ENCODE measurements at regions not wholly inside any gene's neighbourhood (a gene's known extent, or its start where the extent isn't known, plus 50 kb on each side); places are given as distances from the start of the nearest gene placed in this dataset.
A peak's percentile ranks its signal among the peaks of the same experiment; 100 is the strongest.

GRCh38 chr3:102235679-102236078 lies 199.1 kb upstream of the ZPLD1 start:
- peak; percentile 52 for DNase-seq

GRCh38 chr3:102237181-102237580 lies 197.6 kb upstream of the ZPLD1 start:
- Histone ChIP-seq H3K23ac (ENCODE audit: low read length) (no peak overlapping the region), H4K8ac (ENCODE audit: low read depth, low read length) (no peak overlapping the region), H3K27me3 (ENCODE audit: insufficient read depth, low read length, poor library complexity) (no peaks in the 10 kb centered on the region), H3K4me3 (ENCODE audit: low read length) (no peak overlapping the region), H4K5ac (ENCODE audit: low read length) (no peak overlapping the region), H3K27ac (ENCODE audit: low read depth, low read length) (no peak overlapping the region), H3K4me2 (ENCODE audit: low read length) (no peak overlapping the region), H3K4me1 (ENCODE audit: control insufficient read depth, low read depth, low read length) (peaks cover 5% of the 10 kb centered on the region), H3K56ac (ENCODE audit: low read length) (no peak overlapping the region), H2BK15ac (replicated peaks; ENCODE audit: low read depth) (no peak overlapping the region), H2BK120ac (ENCODE audit: low read depth, low read length) (no peak overlapping the region), H3K79me1 (ENCODE audit: low read length) (no peaks in the 10 kb centered on the region), H3K79me2 (ENCODE audit: control insufficient read depth, insufficient read depth, low read length) (no peaks in the 10 kb centered on the region), H3K18ac (ENCODE audit: low read length) (no peak overlapping the region), H3K4ac (ENCODE audit: low read depth, low read length) (no peak overlapping the region), H3K9ac (ENCODE audit: low read length) (no peak overlapping the region), H2BK5ac (ENCODE audit: low read length) (no peak overlapping the region), H2AK5ac (ENCODE audit: low read length) (no peak overlapping the region), H3K36me3 (ENCODE audit: control insufficient read depth, insufficient read depth, low read length) (no peaks in the 10 kb centered on the region)
- no peak for DNase-seq
- WGBS (ENCODE audit: extremely low coverage, insufficient coverage, low lambda C conversion rate) = no CpG with 5 or more reads among the region's 3 CpGs

More at GRCh38 chr3:102235679-102236078, 199.1 kb upstream of the ZPLD1 start:
- H3K79me1 ChIP-seq (ENCODE audit: low read length) = no peaks in the 10 kb centered on the region
- no peak overlapping the region for H3K4me3 ChIP-seq (ENCODE audit: low read length)
- H3K56ac ChIP-seq (ENCODE audit: low read length) = no peak overlapping the region
- H3K18ac ChIP-seq (ENCODE audit: low read length) = no peak overlapping the region
- H3K9ac ChIP-seq (ENCODE audit: low read length) = no peak overlapping the region
- no peak overlapping the region for H4K8ac ChIP-seq (ENCODE audit: low read depth, low read length)
- H2BK5ac ChIP-seq (ENCODE audit: low read length) = no peak overlapping the region
- H3K36me3 ChIP-seq (ENCODE audit: control insufficient read depth, insufficient read depth, low read length) = no peaks in the 10 kb centered on the region
- H4K5ac ChIP-seq (ENCODE audit: low read length) = no peak overlapping the region
- H3K4me2 ChIP-seq (ENCODE audit: low read length) = no peak overlapping the region
- H2BK15ac ChIP-seq (replicated peaks; ENCODE audit: low read depth) = no peak overlapping the region
- no peak overlapping the region for H3K4ac ChIP-seq (ENCODE audit: low read depth, low read length)
- peaks cover 5% of the 10 kb centered on the region for H3K4me1 ChIP-seq (ENCODE audit: control insufficient read depth, low read depth, low read length)
- no peak overlapping the region for H2AK5ac ChIP-seq (ENCODE audit: low read length)
- WGBS (ENCODE audit: extremely low coverage, insufficient coverage, low lambda C conversion rate) = no CpG with 5 or more reads among the region's 5 CpGs
- H2BK120ac ChIP-seq (ENCODE audit: low read depth, low read length) = no peak overlapping the region
- no peak overlapping the region for H3K23ac ChIP-seq (ENCODE audit: low read length)
- no peaks in the 10 kb centered on the region for H3K79me2 ChIP-seq (ENCODE audit: control insufficient read depth, insufficient read depth, low read length)
- no peak overlapping the region for H3K27ac ChIP-seq (ENCODE audit: low read depth, low read length)
- no peaks in the 10 kb centered on the region for H3K27me3 ChIP-seq (ENCODE audit: insufficient read depth, low read length, poor library complexity)

GRCh38 chr3:102237838-102238237 lies 197.0 kb upstream of the ZPLD1 start:
- Histone ChIP-seq H3K9ac (ENCODE audit: low read length) (no peak overlapping the region), H2BK15ac (replicated peaks; ENCODE audit: low read depth) (no peak overlapping the region), H2BK120ac (ENCODE audit: low read depth, low read length) (no peak overlapping the region), H3K23ac (ENCODE audit: low read length) (no peak overlapping the region), H4K5ac (ENCODE audit: low read length) (no peak overlapping the region), H2AK5ac (ENCODE audit: low read length) (no peak overlapping the region), H3K56ac (ENCODE audit: low read length) (no peak overlapping the region), H3K79me2 (ENCODE audit: control insufficient read depth, insufficient read depth, low read length) (no peaks in the 10 kb centered on the region), H3K27me3 (ENCODE audit: insufficient read depth, low read length, poor library complexity) (no peaks in the 10 kb centered on the region), H3K4me3 (ENCODE audit: low read length) (no peak overlapping the region), H3K4ac (ENCODE audit: low read depth, low read length) (no peak overlapping the region), H3K27ac (ENCODE audit: low read depth, low read length) (no peak overlapping the region), H3K79me1 (ENCODE audit: low read length) (no peaks in the 10 kb centered on the region), H4K8ac (ENCODE audit: low read depth, low read length) (no peak overlapping the region), H2BK5ac (ENCODE audit: low read length) (no peak overlapping the region), H3K36me3 (ENCODE audit: control insufficient read depth, insufficient read depth, low read length) (no peaks in the 10 kb centered on the region), H3K18ac (ENCODE audit: low read length) (no peak overlapping the region), H3K4me2 (ENCODE audit: low read length) (no peak overlapping the region), H3K4me1 (ENCODE audit: control insufficient read depth, low read depth, low read length) (peaks cover 5% of the 10 kb centered on the region)
- no peak for DNase-seq
- no CpG with 5 or more reads among the region's 2 CpGs for WGBS (ENCODE audit: extremely low coverage, insufficient coverage, low lambda C conversion rate)

GRCh38 chr3:102238362-102238761 lies 196.5 kb upstream of the ZPLD1 start:
- Histone ChIP-seq H3K4ac (ENCODE audit: low read depth, low read length) (no peak overlapping the region), H3K79me2 (ENCODE audit: control insufficient read depth, insufficient read depth, low read length) (no peaks in the 10 kb centered on the region), H3K4me1 (ENCODE audit: control insufficient read depth, low read depth, low read length) (peaks cover 5% of the 10 kb centered on the region), H3K27ac (ENCODE audit: low read depth, low read length) (no peak overlapping the region), H3K9ac (ENCODE audit: low read length) (no peak overlapping the region), H3K79me1 (ENCODE audit: low read length) (no peaks in the 10 kb centered on the region), H3K4me3 (ENCODE audit: low read length) (no peak overlapping the region), H3K56ac (ENCODE audit: low read length) (peak overlapping the region; percentile 19), H3K36me3 (ENCODE audit: control insufficient read depth, insufficient read depth, low read length) (no peaks in the 10 kb centered on the region), H3K27me3 (ENCODE audit: insufficient read depth, low read length, poor library complexity) (no peaks in the 10 kb centered on the region), H2BK15ac (replicated peaks; ENCODE audit: low read depth) (no peak overlapping the region), H3K18ac (ENCODE audit: low read length) (no peak overlapping the region), H2BK120ac (ENCODE audit: low read depth, low read length) (no peak overlapping the region), H3K23ac (ENCODE audit: low read length) (no peak overlapping the region), H4K8ac (ENCODE audit: low read depth, low read length) (no peak overlapping the region), H2BK5ac (ENCODE audit: low read length) (no peak overlapping the region), H3K4me2 (ENCODE audit: low read length) (no peak overlapping the region), H2AK5ac (ENCODE audit: low read length) (no peak overlapping the region), H4K5ac (ENCODE audit: low read length) (no peak overlapping the region)
- peak; percentile 36 for DNase-seq

GRCh38 chr3:102240720-102241119 lies 194.1 kb upstream of the ZPLD1 start:
- DNase-seq = no peak
- Histone ChIP-seq H4K8ac (ENCODE audit: low read depth, low read length) (no peak overlapping the region), H3K56ac (ENCODE audit: low read length) (no peak overlapping the region), H3K23ac (ENCODE audit: low read length) (no peak overlapping the region), H3K79me1 (ENCODE audit: low read length) (no peaks in the 10 kb centered on the region), H2BK120ac (ENCODE audit: low read depth, low read length) (no peak overlapping the region), H4K5ac (ENCODE audit: low read length) (no peak overlapping the region), H3K27ac (ENCODE audit: low read depth, low read length) (no peak overlapping the region), H3K4ac (ENCODE audit: low read depth, low read length) (no peak overlapping the region), H2BK5ac (ENCODE audit: low read length) (no peak overlapping the region), H3K18ac (ENCODE audit: low read length) (no peak overlapping the region), H3K4me1 (ENCODE audit: control insufficient read depth, low read depth, low read length) (peaks cover 5% of the 10 kb centered on the region), H3K27me3 (ENCODE audit: insufficient read depth, low read length, poor library complexity) (no peaks in the 10 kb centered on the region), H3K4me3 (ENCODE audit: low read length) (no peak overlapping the region), H2BK15ac (replicated peaks; ENCODE audit: low read depth) (no peak overlapping the region), H3K79me2 (ENCODE audit: control insufficient read depth, insufficient read depth, low read length) (no peaks in the 10 kb centered on the region), H3K4me2 (ENCODE audit: low read length) (no peak overlapping the region), H3K9ac (ENCODE audit: low read length) (no peak overlapping the region), H2AK5ac (ENCODE audit: low read length) (no peak overlapping the region), H3K36me3 (ENCODE audit: control insufficient read depth, insufficient read depth, low read length) (no peaks in the 10 kb centered on the region)
- WGBS (ENCODE audit: extremely low coverage, insufficient coverage, low lambda C conversion rate) = no CpG with 5 or more reads among the region's 1 CpG

GRCh38 chr3:102248981-102249705 lies 185.7 kb upstream of the ZPLD1 start:
- H4K8ac ChIP-seq (ENCODE audit: low read depth, low read length) = no peak overlapping the region
- no peak overlapping the region for H2BK15ac ChIP-seq (replicated peaks; ENCODE audit: low read depth)
- H3K27me3 ChIP-seq (ENCODE audit: insufficient read depth, low read length, poor library complexity) = no peaks in the 10 kb centered on the region
- H3K56ac ChIP-seq (ENCODE audit: low read length) = no peak overlapping the region
- no peaks in the 10 kb centered on the region for H3K4me1 ChIP-seq (ENCODE audit: control insufficient read depth, low read depth, low read length)
- DNase-seq = no peak
- H3K79me1 ChIP-seq (ENCODE audit: low read length) = no peaks in the 10 kb centered on the region
- no peak overlapping the region for H2BK120ac ChIP-seq (ENCODE audit: low read depth, low read length)
- WGBS (ENCODE audit: extremely low coverage, insufficient coverage, low lambda C conversion rate) = no CpG with 5 or more reads among the region's 2 CpGs
- no peak overlapping the region for H4K5ac ChIP-seq (ENCODE audit: low read length)
- H3K4ac ChIP-seq (ENCODE audit: low read depth, low read length) = no peak overlapping the region
- H2AK5ac ChIP-seq (ENCODE audit: low read length) = no peak overlapping the region
- H3K4me2 ChIP-seq (ENCODE audit: low read length) = no peak overlapping the region
- H3K4me3 ChIP-seq (ENCODE audit: low read length) = no peak overlapping the region
- H3K23ac ChIP-seq (ENCODE audit: low read length) = no peak overlapping the region
- no peak overlapping the region for H3K27ac ChIP-seq (ENCODE audit: low read depth, low read length)
- H3K36me3 ChIP-seq (ENCODE audit: control insufficient read depth, insufficient read depth, low read length) = no peaks in the 10 kb centered on the region
- no peak overlapping the region for H3K9ac ChIP-seq (ENCODE audit: low read length)
- no peak overlapping the region for H2BK5ac ChIP-seq (ENCODE audit: low read length)
- H3K79me2 ChIP-seq (ENCODE audit: control insufficient read depth, insufficient read depth, low read length) = no peaks in the 10 kb centered on the region
- no peak overlapping the region for H3K18ac ChIP-seq (ENCODE audit: low read length)
